NCI-H1930 (cell line): ENCODE measurements at regions not wholly inside any gene's neighbourhood (a gene's known extent, or its start where the extent isn't known, plus 50 kb on each side); places are given as distances from the start of the nearest gene placed in this dataset.

ENCODE experiments used
- DNase-seq, 2 experiments: peaks; one replicate each; lab custom pipeline; 2025; lab: John Stamatoyannopoulos, UW

- DNase-seq, result no peak
These were observed 132.7 kb upstream of the JAG1 start for GRCh38 chr20:10806539-10806938.

GRCh38 chr20:10807013-10807412 lies 133.2 kb upstream of the JAG1 start:
- DNase-seq, result no peak

GRCh38 chr20:10812759-10813327 lies 139.0 kb upstream of the JAG1 start:
- DNase-seq, result no peak

- DNase-seq, result no peak
These were observed 149.8 kb upstream of the JAG1 start for GRCh38 chr20:10823585-10823984.

GRCh38 chr20:10824750-10825500 lies 151.1 kb upstream of the JAG1 start:
- DNase-seq, result no peak

- no peak for DNase-seq
These were observed 152.3 kb upstream of the JAG1 start for GRCh38 chr20:10826111-10826510.

GRCh38 chr20:10828180-10828579 lies 154.4 kb upstream of the JAG1 start:
- DNase-seq, result no peak

- no peak for DNase-seq
These were observed 158.3 kb upstream of the JAG1 start for GRCh38 chr20:10832141-10832540.

GRCh38 chr20:10837901-10838300 lies 164.1 kb upstream of the JAG1 start:
- no peak for DNase-seq

GRCh38 chr20:10842116-10842515 lies 168.3 kb upstream of the JAG1 start:
- DNase-seq, result no peak

- no peak for DNase-seq
These were observed 169.4 kb upstream of the JAG1 start for GRCh38 chr20:10843146-10843711.

GRCh38 chr20:10846766-10847165 lies 173.0 kb upstream of the JAG1 start:
- no peak for DNase-seq

- no peak for DNase-seq
These were observed 175.1 kb upstream of the JAG1 start for GRCh38 chr20:10848810-10849370.

GRCh38 chr20:10853176-10853575 lies 179.4 kb upstream of the JAG1 start:
- no peak for DNase-seq

GRCh38 chr20:10853731-10854130 lies 179.9 kb upstream of the JAG1 start:
- no peak for DNase-seq

GRCh38 chr20:10854976-10855375 lies 181.2 kb upstream of the JAG1 start:
- DNase-seq, result no peak

GRCh38 chr20:10855778-10856177 lies 182.0 kb upstream of the JAG1 start:
- no peak for DNase-seq

- DNase-seq, result no peak
These were observed 182.6 kb upstream of the JAG1 start for GRCh38 chr20:10856237-10857015.

GRCh38 chr20:10857352-10858070 lies 183.7 kb upstream of the JAG1 start:
- DNase-seq, result no peak

- DNase-seq, result no peak
These were observed 187.3 kb upstream of the JAG1 start for GRCh38 chr20:10861090-10861489.

- DNase-seq, result no peak
These were observed 187.8 kb upstream of the JAG1 start for GRCh38 chr20:10861619-10862018.
